IPS DF 4.7 (cell line): ENCODE measurements at regions not wholly inside any gene's neighbourhood (a gene's known extent, or its start where the extent isn't known, plus 50 kb on each side); places are given as distances from the start of the nearest gene placed in this dataset.

Source experiments
- DNase-seq: peaks from one replicate; pipeline ENCODE4 v3.0.0-alpha.2; 2013; ENCODE audit warnings: low spot score; ENCODE audit errors: extremely low read depth

DNA sequence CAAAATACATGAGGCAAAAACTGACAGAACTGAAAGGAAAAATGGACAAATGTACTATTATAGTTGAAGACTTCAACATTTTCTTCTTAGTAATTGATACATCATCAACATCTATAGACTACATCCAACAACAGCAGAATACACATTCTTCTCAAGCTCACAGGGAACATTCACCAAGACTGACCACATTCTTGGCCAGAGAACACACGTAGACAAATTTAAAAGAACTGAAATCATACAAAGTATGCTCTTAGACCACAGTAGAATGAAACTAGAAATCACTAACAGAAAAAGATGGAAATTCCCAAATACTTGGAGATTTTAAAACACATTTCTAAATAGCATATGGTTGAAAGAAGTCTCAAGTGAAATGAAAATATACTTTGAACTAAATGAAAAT lies 55.1 kb upstream of the NSMCE3 start:
- DNase-seq = no peak

- DNase-seq = no peak
These were observed 53.9 kb upstream of the NSMCE3 start for GRCh38 chr15:29323557-29323956.

GRCh38 chr15:29322415-29322814 lies 52.8 kb upstream of the NSMCE3 start:
- no peak for DNase-seq

GRCh38 chr15:29320420-29320819 lies 50.8 kb upstream of the NSMCE3 start:
- DNase-seq = no peak

- no peak for DNase-seq
These were observed 50.2 kb upstream of the NSMCE3 start for GRCh38 chr15:29319823-29320222.
